ENCODE measurements at regions not wholly inside any gene's neighbourhood (a gene's known extent, or its start where the extent isn't known, plus 50 kb on each side); places are given as distances from the start of the nearest gene placed in this dataset.

- no peak for DNase-seq (ENCODE audit: insufficient read length, low spot score, missing footprints)
- Histone ChIP-seq H3K36me3 (ENCODE audit: insufficient read depth, low read length) (no peaks in the 10 kb centered on the region), H3K4me1 (ENCODE audit: insufficient read depth, low read length) (no peaks in the 10 kb centered on the region), H3K4me3 (ENCODE audit: insufficient read depth, low read length) (no peak overlapping the region), H3K4me2 (ENCODE audit: insufficient read depth, low read length) (no peak overlapping the region), H2AFZ (ENCODE audit: low read length) (no peak overlapping the region), H3K27me3 (ENCODE audit: insufficient read depth, low read length) (no peaks in the 10 kb centered on the region), H3K79me2 (ENCODE audit: insufficient read depth, low read length) (no peaks in the 10 kb centered on the region), H4K20me1 (ENCODE audit: insufficient read depth, low read length) (no peaks in the 10 kb centered on the region), H3K27ac (ENCODE audit: low read depth, low read length) (no peak overlapping the region), H3K9me3 (ENCODE audit: low read depth, low read length) (no peaks in the 10 kb centered on the region)
- TF ChIP-seq, protein P1, sequence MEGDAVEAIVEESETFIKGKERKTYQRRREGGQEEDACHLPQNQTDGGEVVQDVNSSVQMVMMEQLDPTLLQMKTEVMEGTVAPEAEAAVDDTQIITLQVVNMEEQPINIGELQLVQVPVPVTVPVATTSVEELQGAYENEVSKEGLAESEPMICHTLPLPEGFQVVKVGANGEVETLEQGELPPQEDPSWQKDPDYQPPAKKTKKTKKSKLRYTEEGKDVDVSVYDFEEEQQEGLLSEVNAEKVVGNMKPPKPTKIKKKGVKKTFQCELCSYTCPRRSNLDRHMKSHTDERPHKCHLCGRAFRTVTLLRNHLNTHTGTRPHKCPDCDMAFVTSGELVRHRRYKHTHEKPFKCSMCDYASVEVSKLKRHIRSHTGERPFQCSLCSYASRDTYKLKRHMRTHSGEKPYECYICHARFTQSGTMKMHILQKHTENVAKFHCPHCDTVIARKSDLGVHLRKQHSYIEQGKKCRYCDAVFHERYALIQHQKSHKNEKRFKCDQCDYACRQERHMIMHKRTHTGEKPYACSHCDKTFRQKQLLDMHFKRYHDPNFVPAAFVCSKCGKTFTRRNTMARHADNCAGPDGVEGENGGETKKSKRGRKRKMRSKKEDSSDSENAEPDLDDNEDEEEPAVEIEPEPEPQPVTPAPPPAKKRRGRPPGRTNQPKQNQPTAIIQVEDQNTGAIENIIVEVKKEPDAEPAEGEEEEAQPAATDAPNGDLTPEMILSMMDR (IDR thresholded peaks at IDR 0.05; ENCODE audit: extremely low read depth, low read depth, low read length), result no peak
Measured at GRCh38 chr21:24894324-24894723, 713.0 kb downstream of the MRPL39 start.

DNA sequence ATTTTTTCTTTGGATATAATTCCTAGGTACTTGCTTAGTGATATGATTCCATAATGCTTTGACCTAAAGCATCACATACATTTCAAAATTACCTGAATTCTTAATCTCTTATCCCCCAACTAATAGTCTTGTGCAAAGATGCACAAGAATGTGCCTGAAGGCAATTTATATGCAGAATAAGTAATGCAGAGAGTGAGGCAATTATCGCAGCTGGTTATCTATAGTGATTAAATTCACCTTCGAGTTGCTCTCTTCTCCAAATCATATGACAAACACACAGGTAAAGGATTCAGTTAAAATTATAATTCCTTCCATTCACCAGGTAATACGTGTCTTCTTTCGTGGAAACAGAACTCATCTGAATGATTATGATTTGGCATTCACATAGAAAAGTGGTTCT is 717.3 kb downstream of the MRPL39 start:
- TF ChIP-seq, protein P1 (IDR thresholded peaks at IDR 0.05; ENCODE audit: extremely low read depth, low read depth, low read length), result no peak
- Histone ChIP-seq H3K27ac (ENCODE audit: low read depth, low read length) (no peak overlapping the region), H3K4me2 (ENCODE audit: insufficient read depth, low read length) (no peak overlapping the region), H3K4me1 (ENCODE audit: insufficient read depth, low read length) (no peaks in the 10 kb centered on the region), H3K36me3 (ENCODE audit: insufficient read depth, low read length) (no peaks in the 10 kb centered on the region), H3K79me2 (ENCODE audit: insufficient read depth, low read length) (no peaks in the 10 kb centered on the region), H3K4me3 (ENCODE audit: insufficient read depth, low read length) (no peak overlapping the region), H3K27me3 (ENCODE audit: insufficient read depth, low read length) (no peaks in the 10 kb centered on the region), H2AFZ (ENCODE audit: low read length) (no peak overlapping the region), H3K9me3 (ENCODE audit: low read depth, low read length) (no peaks in the 10 kb centered on the region), H4K20me1 (ENCODE audit: insufficient read depth, low read length) (no peaks in the 10 kb centered on the region)
- no peak for DNase-seq (ENCODE audit: insufficient read length, low spot score, missing footprints)

DNA sequence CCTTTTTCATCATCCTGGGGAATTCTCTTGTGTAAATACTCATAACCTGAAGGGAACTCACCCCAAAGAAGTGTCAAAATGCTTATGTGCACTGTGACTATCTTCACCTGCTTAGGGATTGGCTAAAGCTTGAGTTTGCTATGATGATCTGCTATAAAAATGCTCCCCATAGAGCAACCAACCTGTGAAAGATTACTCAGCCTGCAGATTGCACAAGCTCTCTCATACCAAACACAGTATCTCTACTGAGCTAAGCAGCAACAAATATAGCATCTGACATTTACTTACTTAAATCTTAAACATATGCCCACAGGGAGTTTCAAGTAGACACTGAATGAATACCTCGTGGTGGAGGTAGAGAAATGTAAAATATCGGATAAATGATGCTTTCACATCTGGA is 725.8 kb downstream of the MRPL39 start:
- no peak for DNase-seq (ENCODE audit: insufficient read length, low spot score, missing footprints)
- Histone ChIP-seq H3K36me3 (ENCODE audit: insufficient read depth, low read length) (no peaks in the 10 kb centered on the region), H3K79me2 (ENCODE audit: insufficient read depth, low read length) (no peaks in the 10 kb centered on the region), H2AFZ (ENCODE audit: low read length) (no peak overlapping the region), H4K20me1 (ENCODE audit: insufficient read depth, low read length) (no peaks in the 10 kb centered on the region), H3K9me3 (ENCODE audit: low read depth, low read length) (no peaks in the 10 kb centered on the region), H3K4me2 (ENCODE audit: insufficient read depth, low read length) (no peak overlapping the region), H3K4me1 (ENCODE audit: insufficient read depth, low read length) (no peaks in the 10 kb centered on the region), H3K4me3 (ENCODE audit: insufficient read depth, low read length) (no peak overlapping the region), H3K27ac (ENCODE audit: low read depth, low read length) (no peak overlapping the region), H3K27me3 (ENCODE audit: insufficient read depth, low read length) (no peaks in the 10 kb centered on the region)
- TF ChIP-seq, protein P1 (IDR thresholded peaks at IDR 0.05; ENCODE audit: extremely low read depth, low read depth, low read length), result no peak

DNA sequence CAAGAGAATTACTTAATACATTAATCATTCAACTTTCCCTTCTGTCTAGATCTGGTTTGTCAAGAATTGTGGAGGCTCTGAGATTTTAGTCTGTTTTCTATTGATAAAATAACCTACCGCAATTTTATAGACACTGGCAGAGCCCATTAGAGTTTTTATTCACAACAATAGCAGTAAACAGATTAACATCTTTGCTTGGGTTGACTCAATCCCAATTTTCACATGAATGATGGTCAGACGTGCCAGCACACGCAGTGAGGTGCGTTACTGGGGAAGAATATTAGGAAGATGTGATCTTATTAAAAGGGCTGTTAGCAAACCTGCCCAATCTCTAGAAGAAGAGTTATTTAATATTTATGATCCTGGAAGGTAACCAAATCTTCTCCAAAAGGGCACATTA is 736.6 kb downstream of the MRPL39 start:
- H3K36me3 ChIP-seq (ENCODE audit: insufficient read depth, low read length), result no peaks in the 10 kb centered on the region
- H3K4me3 ChIP-seq (ENCODE audit: insufficient read depth, low read length), result no peak overlapping the region
- H3K4me1 ChIP-seq (ENCODE audit: insufficient read depth, low read length), result no peaks in the 10 kb centered on the region
- H3K79me2 ChIP-seq (ENCODE audit: insufficient read depth, low read length), result no peaks in the 10 kb centered on the region
- no peaks in the 10 kb centered on the region for H3K27me3 ChIP-seq (ENCODE audit: insufficient read depth, low read length)
- H4K20me1 ChIP-seq (ENCODE audit: insufficient read depth, low read length), result no peaks in the 10 kb centered on the region
- no peak overlapping the region for H3K4me2 ChIP-seq (ENCODE audit: insufficient read depth, low read length)
- H2AFZ ChIP-seq (ENCODE audit: low read length), result no peak overlapping the region
- H3K9me3 ChIP-seq (ENCODE audit: low read depth, low read length), result peaks cover 2% of the 10 kb centered on the region
- TF ChIP-seq, protein P1 (IDR thresholded peaks at IDR 0.05; ENCODE audit: extremely low read depth, low read depth, low read length), result no peak
- no peak overlapping the region for H3K27ac ChIP-seq (ENCODE audit: low read depth, low read length)
- no peak for DNase-seq (ENCODE audit: insufficient read length, low spot score, missing footprints)
